Mesendoderm (in vitro differentiated cells): ENCODE measurements at regions not wholly inside any gene's neighbourhood (a gene's known extent, or its start where the extent isn't known, plus 50 kb on each side); places are given as distances from the start of the nearest gene placed in this dataset.

ENCODE experiments used
- DNase-seq: peaks from one replicate; pipeline ENCODE4 v3.0.0; 2013
- H2AK5ac ChIP-seq: 2 replicates; pipeline ENCODE4 v1.6.1; 2013; ENCODE audit warnings: low read length, inconsistent platforms
- H2BK120ac ChIP-seq: 2 replicates; pipeline ENCODE4 v1.6.1; 2013; ENCODE audit warnings: low read depth, mild to moderate bottlenecking, low read length, moderate library complexity, mixed read lengths
- H2BK15ac ChIP-seq: replicated peaks from 2 replicates; pipeline ENCODE4 v1.6.1; 2013; ENCODE audit warnings: low read depth, mild to moderate bottlenecking, moderate library complexity
- H2BK5ac ChIP-seq: 2 replicates; pipeline ENCODE4 v1.6.1; 2013; ENCODE audit warnings: low read length, inconsistent platforms
- H3K18ac ChIP-seq: 2 replicates; pipeline ENCODE4 v1.6.1; 2013; ENCODE audit warnings: mild to moderate bottlenecking, low read length, mixed read lengths
- H3K23ac ChIP-seq: one replicate; pipeline ENCODE4 v1.6.1; 2013; ENCODE audit warnings: low read length
- H3K27ac ChIP-seq: 2 replicates; pipeline ENCODE4 v1.5.1; 2013; ENCODE audit warnings: low read depth, mild to moderate bottlenecking, inconsistent platforms, low read length, moderate library complexity
- H3K27me3 ChIP-seq: 2 replicates; pipeline ENCODE4 v1.6.1; 2013; ENCODE audit warnings: low read length, control low read depth, mild to moderate bottlenecking, inconsistent platforms; ENCODE audit not compliant: insufficient read depth, poor library complexity
- H3K36me3 ChIP-seq: 2 replicates; pipeline ENCODE4 v1.6.1; 2013; ENCODE audit warnings: low read length, inconsistent platforms; ENCODE audit not compliant: control insufficient read depth, insufficient read depth
- H3K4ac ChIP-seq: one replicate; pipeline ENCODE4 v1.6.1; 2013; ENCODE audit warnings: low read depth, mild to moderate bottlenecking, low read length, moderate library complexity
- H3K4me1 ChIP-seq: 2 replicates; pipeline ENCODE4 v1.6.1; 2013; ENCODE audit warnings: low read depth, low read length, inconsistent platforms; ENCODE audit not compliant: control insufficient read depth
- H3K4me2 ChIP-seq: 2 replicates; pipeline ENCODE4 v1.6.1; 2013; ENCODE audit warnings: low read length
- H3K4me3 ChIP-seq: 2 replicates; pipeline ENCODE4 v1.5.1; 2013; ENCODE audit warnings: mild to moderate bottlenecking, low read length
- H3K56ac ChIP-seq: one replicate; pipeline ENCODE4 v1.6.1; 2013; ENCODE audit warnings: low read length
- H3K79me1 ChIP-seq: 2 replicates; pipeline ENCODE4 v1.6.1; 2013; ENCODE audit warnings: low read length, inconsistent platforms
- H3K79me2 ChIP-seq: 2 replicates; pipeline ENCODE4 v1.6.1; 2013; ENCODE audit warnings: mild to moderate bottlenecking, low read length; ENCODE audit not compliant: control insufficient read depth, insufficient read depth
- H3K9ac ChIP-seq: 2 replicates; pipeline ENCODE4 v1.6.1; 2013; ENCODE audit warnings: low read length, inconsistent platforms
- H4K5ac ChIP-seq: one replicate; pipeline ENCODE4 v1.6.1; 2013; ENCODE audit warnings: low read length
- H4K8ac ChIP-seq: one replicate; pipeline ENCODE4 v1.6.1; 2013; ENCODE audit warnings: low read depth, mild to moderate bottlenecking, control low read depth, low read length, moderate library complexity
- WGBS: extraction: QIAGEN DNeasy Blood & Tissue Kit; methylation state at CpG from one replicate; pipeline ENCODE4 v1.1.7; 2013; ENCODE audit warnings: low lambda C conversion rate, missing lambda C conversion rate; ENCODE audit not compliant: insufficient coverage; ENCODE audit errors: extremely low coverage; 5-methylcytosine and 5-hydroxymethylcytosine counted together

DNA sequence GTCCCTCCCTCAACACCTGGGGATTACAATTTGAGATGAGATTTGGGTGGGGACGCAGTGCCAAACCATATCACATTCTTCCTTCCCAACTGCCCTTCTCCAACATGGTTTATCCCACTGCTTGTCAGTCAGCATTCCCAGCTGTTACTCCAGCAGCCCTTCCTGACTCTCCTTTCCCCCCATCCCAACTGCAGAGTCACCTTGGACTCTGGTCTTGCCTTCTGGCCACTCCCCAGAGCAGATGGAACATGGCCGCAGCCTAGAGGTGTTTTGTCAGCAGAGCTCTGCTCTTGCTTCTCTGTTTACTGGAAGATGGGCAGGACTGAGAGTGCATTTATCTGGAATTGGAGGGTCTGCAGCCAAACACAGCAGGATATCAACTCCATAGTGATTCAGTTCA, 51.2 kb upstream of the MEX3C start:
- H2BK5ac ChIP-seq: no peak overlapping the region
- no peaks in the 10 kb centered on the region for H3K27me3 ChIP-seq
- no peaks in the 10 kb centered on the region for H3K36me3 ChIP-seq
- H2BK15ac ChIP-seq: no peak overlapping the region
- no peak overlapping the region for H4K8ac ChIP-seq
- no CpG with 5 or more reads among the region's 2 CpGs for WGBS
- no peak overlapping the region for H3K4me2 ChIP-seq
- H4K5ac ChIP-seq: no peak overlapping the region
- no peak overlapping the region for H3K9ac ChIP-seq
- H3K23ac ChIP-seq: no peak overlapping the region
- no peak overlapping the region for H3K56ac ChIP-seq
- no peak overlapping the region for H2AK5ac ChIP-seq
- no peak for DNase-seq
- no peak overlapping the region for H3K18ac ChIP-seq
- H3K27ac ChIP-seq: no peak overlapping the region
- H2BK120ac ChIP-seq: no peak overlapping the region
- no peak overlapping the region for H3K4ac ChIP-seq
- H3K79me2 ChIP-seq: no peaks in the 10 kb centered on the region
- no peak overlapping the region for H3K4me3 ChIP-seq
- no peaks in the 10 kb centered on the region for H3K4me1 ChIP-seq
- no peaks in the 10 kb centered on the region for H3K79me1 ChIP-seq

DNA sequence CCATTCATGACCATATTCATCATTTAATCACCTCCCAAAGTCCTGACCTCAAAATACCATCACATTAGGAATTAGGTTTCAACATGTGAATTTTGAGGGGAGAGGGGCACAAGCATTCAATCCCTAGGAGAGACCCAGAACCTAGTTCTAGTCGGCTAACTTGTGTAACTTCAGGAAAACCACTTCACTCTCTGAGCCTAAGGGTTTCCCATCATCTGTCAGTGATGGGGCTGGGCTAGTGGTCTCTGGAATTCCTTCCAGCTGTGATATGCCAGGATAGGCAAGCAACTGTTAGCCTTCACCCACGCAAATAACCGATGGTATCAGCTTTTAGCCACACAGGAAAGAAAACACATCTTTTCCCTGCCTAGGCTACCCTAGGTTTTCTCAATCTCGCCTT, 52.5 kb upstream of the MEX3C start:
- no peaks in the 10 kb centered on the region for H3K4me1 ChIP-seq
- no peak overlapping the region for H3K23ac ChIP-seq
- H3K18ac ChIP-seq: no peak overlapping the region
- H2AK5ac ChIP-seq: no peak overlapping the region
- H4K5ac ChIP-seq: no peak overlapping the region
- WGBS: no CpG with 5 or more reads among the region's 4 CpGs
- H2BK15ac ChIP-seq: no peak overlapping the region
- H2BK5ac ChIP-seq: no peak overlapping the region
- H3K27me3 ChIP-seq: no peaks in the 10 kb centered on the region
- no peaks in the 10 kb centered on the region for H3K36me3 ChIP-seq
- H3K79me1 ChIP-seq: no peaks in the 10 kb centered on the region
- DNase-seq: no peak
- no peak overlapping the region for H3K9ac ChIP-seq
- no peak overlapping the region for H4K8ac ChIP-seq
- no peak overlapping the region for H3K4me3 ChIP-seq
- no peak overlapping the region for H3K27ac ChIP-seq
- H3K4ac ChIP-seq: no peak overlapping the region
- no peak overlapping the region for H3K56ac ChIP-seq
- no peak overlapping the region for H2BK120ac ChIP-seq
- H3K79me2 ChIP-seq: no peaks in the 10 kb centered on the region
- H3K4me2 ChIP-seq: no peak overlapping the region

DNA sequence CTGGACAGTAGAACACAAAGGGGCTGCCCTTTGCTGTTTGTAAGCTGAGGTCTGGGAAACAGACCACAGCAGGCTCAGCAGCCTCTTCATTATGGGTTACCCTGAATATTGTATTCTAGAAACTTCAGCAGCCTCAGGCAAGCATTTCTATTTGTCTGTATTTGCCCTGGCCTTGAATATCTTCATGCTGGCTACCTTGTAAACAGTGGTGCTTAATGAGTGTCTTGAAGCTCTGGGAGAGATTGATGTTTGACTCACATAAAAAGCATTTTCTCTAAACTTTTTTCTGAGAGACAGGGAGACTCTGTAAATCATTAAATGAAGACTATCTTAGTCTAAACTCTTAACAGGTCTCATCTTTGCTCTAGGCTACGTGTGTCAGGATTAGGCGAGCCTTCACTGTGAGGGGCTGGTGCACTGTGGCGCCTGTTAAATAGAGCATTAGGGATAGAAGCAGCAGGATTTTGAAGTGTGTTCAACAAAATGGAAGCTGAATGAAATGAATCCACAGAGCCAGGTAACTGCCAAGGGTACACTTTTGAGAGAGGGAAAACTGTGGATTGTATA, 53.1 kb upstream of the MEX3C start:
- Histone ChIP-seq H2BK120ac (no peak overlapping the region), H3K4me3 (no peak overlapping the region), H3K4me1 (no peaks in the 10 kb centered on the region), H2AK5ac (no peak overlapping the region), H3K79me1 (no peaks in the 10 kb centered on the region), H3K18ac (no peak overlapping the region), H3K4ac (no peak overlapping the region), H4K8ac (no peak overlapping the region), H2BK5ac (no peak overlapping the region), H4K5ac (no peak overlapping the region), H3K56ac (no peak overlapping the region), H3K23ac (no peak overlapping the region), H3K9ac (no peak overlapping the region), H3K27ac (no peak overlapping the region), H3K36me3 (no peaks in the 10 kb centered on the region), H2BK15ac (no peak overlapping the region), H3K79me2 (no peaks in the 10 kb centered on the region), H3K27me3 (no peaks in the 10 kb centered on the region), H3K4me2 (no peak overlapping the region)
- no CpG with 5 or more reads among the region's 3 CpGs for WGBS
- DNase-seq: no peak

DNA sequence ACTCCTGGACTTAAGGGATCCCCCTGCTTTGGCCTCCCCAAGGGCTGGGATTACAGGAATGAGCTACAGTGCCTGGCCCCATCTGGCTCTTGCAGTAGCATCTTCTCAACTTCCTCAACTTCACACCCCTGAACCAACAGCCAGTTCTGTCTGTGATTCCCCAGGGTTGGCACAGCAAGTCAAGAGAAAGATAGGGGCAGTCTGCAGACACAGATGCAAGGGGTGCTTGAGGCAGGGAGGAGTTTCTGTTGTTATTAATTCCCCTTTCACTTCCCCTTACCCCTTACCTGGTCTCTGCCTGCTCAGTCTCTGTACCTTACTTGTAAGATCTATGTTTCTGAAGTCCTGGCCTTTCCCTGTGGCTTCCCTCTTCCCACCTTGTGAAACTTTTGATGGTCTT, 54.1 kb upstream of the MEX3C start:
- H3K4me3 ChIP-seq: no peak overlapping the region
- no peak overlapping the region for H2BK5ac ChIP-seq
- H3K56ac ChIP-seq: no peak overlapping the region
- H3K9ac ChIP-seq: no peak overlapping the region
- no peak overlapping the region for H3K4me2 ChIP-seq
- no peak for DNase-seq
- H4K5ac ChIP-seq: no peak overlapping the region
- H2BK15ac ChIP-seq: no peak overlapping the region
- no peaks in the 10 kb centered on the region for H3K79me2 ChIP-seq
- H3K18ac ChIP-seq: no peak overlapping the region
- H3K4me1 ChIP-seq: no peaks in the 10 kb centered on the region
- no peak overlapping the region for H2AK5ac ChIP-seq
- no peaks in the 10 kb centered on the region for H3K27me3 ChIP-seq
- no peak overlapping the region for H3K4ac ChIP-seq
- no peaks in the 10 kb centered on the region for H3K79me1 ChIP-seq
- no peak overlapping the region for H4K8ac ChIP-seq
- H2BK120ac ChIP-seq: no peak overlapping the region
- H3K27ac ChIP-seq: no peak overlapping the region
- no peak overlapping the region for H3K23ac ChIP-seq
- H3K36me3 ChIP-seq: no peaks in the 10 kb centered on the region

DNA sequence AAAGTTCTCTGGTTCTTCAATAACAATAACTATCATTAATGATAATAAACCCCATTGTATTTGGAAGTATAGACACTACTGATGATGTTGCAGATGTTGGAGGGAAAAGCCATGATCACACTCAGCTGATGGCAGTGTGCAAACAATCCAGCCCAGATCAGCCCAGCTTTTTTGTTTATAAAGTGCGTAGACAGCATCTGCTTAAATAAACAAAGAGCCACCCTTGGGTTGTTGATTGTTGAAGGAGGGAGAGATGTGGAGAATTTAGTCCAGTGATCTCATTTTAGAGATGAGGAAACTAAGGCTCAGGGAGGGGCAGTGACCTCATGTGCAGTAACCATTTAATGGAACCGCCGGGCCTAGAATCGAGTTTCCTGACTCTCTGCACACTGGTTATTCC, 56.0 kb upstream of the MEX3C start:
- Histone ChIP-seq H3K4me3 (no peak overlapping the region), H4K5ac (no peak overlapping the region), H3K18ac (no peak overlapping the region), H3K79me1 (no peaks in the 10 kb centered on the region), H3K4me1 (no peaks in the 10 kb centered on the region), H3K36me3 (no peaks in the 10 kb centered on the region), H2BK5ac (no peak overlapping the region), H2BK15ac (no peak overlapping the region), H3K56ac (no peak overlapping the region), H3K4ac (no peak overlapping the region), H3K79me2 (no peaks in the 10 kb centered on the region), H4K8ac (no peak overlapping the region), H2BK120ac (no peak overlapping the region), H3K27ac (no peak overlapping the region), H3K23ac (no peak overlapping the region), H3K27me3 (no peaks in the 10 kb centered on the region), H3K4me2 (no peak overlapping the region), H3K9ac (no peak overlapping the region), H2AK5ac (no peak overlapping the region)
- WGBS: no CpG with 5 or more reads among the region's 4 CpGs
- no peak for DNase-seq

DNA sequence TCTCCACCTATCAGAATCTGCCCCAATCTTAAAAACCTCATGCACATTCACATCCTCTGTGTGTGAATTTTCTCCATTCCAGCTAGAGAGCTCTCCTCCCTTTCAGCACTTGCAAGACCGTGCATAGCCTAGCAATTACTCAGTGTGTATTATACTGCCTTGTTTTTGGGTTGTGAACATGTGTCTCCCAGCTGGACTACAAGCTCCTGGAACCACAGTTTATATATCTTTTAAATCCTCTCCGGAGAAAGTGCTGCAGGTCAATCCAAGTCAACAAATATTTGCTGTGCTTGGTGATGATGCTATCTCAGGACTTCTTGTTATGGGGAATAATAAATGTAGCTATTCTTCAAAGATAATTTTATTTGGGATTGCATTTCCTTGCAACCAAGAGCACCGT, 58.2 kb upstream of the MEX3C start:
- Histone ChIP-seq H3K36me3 (no peaks in the 10 kb centered on the region), H3K18ac (no peak overlapping the region), H2BK5ac (no peak overlapping the region), H3K4me3 (no peak overlapping the region), H2AK5ac (no peak overlapping the region), H3K27me3 (no peaks in the 10 kb centered on the region), H2BK120ac (no peak overlapping the region), H3K4me1 (no peaks in the 10 kb centered on the region), H3K79me2 (no peaks in the 10 kb centered on the region), H3K79me1 (no peaks in the 10 kb centered on the region), H3K4me2 (no peak overlapping the region), H4K5ac (no peak overlapping the region), H3K56ac (no peak overlapping the region), H3K4ac (no peak overlapping the region), H3K27ac (no peak overlapping the region), H4K8ac (no peak overlapping the region), H2BK15ac (no peak overlapping the region), H3K9ac (no peak overlapping the region), H3K23ac (peak overlapping the region; percentile 24)
- WGBS: no CpG with 5 or more reads among the region's 3 CpGs
- DNase-seq: no peak
